ENCODE measurements at regions not wholly inside any gene's neighbourhood (a gene's known extent, or its start where the extent isn't known, plus 50 kb on each side); places are given as distances from the start of the nearest gene placed in this dataset.

GRCh38 chr6:124903797-124904196, 58.4 kb upstream of the RNF217 start:
- no peak overlapping the region for H3K27ac ChIP-seq (ENCODE audit: low read depth, low read length)
- no peaks in the 10 kb centered on the region for H3K36me3 ChIP-seq (ENCODE audit: control insufficient read depth, insufficient read depth, low read length)
- Mint-ChIP-seq H3K9me3 (no peaks in the 10 kb centered on the region), H3K36me3 (ENCODE audit: low read depth) (no peaks in the 10 kb centered on the region), H3K4me1 (no peaks in the 10 kb centered on the region), H3K27me3 (ENCODE audit: insufficient read depth) (no peaks in the 10 kb centered on the region), H3K4me3 (no peak overlapping the region), H3K27ac (no peak overlapping the region)
- H3K9me3 ChIP-seq (ENCODE audit: control insufficient read depth, low read length) = no peaks in the 10 kb centered on the region
- no peak overlapping the region for H3K9ac ChIP-seq (ENCODE audit: extremely low read depth, low read length, poor library complexity, severe bottlenecking)
- H3K27me3 ChIP-seq (ENCODE audit: control insufficient read depth, insufficient read depth, low read length, poor library complexity, severe bottlenecking) = no peaks in the 10 kb centered on the region
- TF ChIP-seq, protein P1, sequence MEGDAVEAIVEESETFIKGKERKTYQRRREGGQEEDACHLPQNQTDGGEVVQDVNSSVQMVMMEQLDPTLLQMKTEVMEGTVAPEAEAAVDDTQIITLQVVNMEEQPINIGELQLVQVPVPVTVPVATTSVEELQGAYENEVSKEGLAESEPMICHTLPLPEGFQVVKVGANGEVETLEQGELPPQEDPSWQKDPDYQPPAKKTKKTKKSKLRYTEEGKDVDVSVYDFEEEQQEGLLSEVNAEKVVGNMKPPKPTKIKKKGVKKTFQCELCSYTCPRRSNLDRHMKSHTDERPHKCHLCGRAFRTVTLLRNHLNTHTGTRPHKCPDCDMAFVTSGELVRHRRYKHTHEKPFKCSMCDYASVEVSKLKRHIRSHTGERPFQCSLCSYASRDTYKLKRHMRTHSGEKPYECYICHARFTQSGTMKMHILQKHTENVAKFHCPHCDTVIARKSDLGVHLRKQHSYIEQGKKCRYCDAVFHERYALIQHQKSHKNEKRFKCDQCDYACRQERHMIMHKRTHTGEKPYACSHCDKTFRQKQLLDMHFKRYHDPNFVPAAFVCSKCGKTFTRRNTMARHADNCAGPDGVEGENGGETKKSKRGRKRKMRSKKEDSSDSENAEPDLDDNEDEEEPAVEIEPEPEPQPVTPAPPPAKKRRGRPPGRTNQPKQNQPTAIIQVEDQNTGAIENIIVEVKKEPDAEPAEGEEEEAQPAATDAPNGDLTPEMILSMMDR (conservative IDR thresholded peaks at IDR 0.05) = peak; percentile 20
- DNase-seq = no peak
- no peak overlapping the region for H3K4me3 ChIP-seq (ENCODE audit: low read length)
- no peaks in the 10 kb centered on the region for H3K4me1 ChIP-seq (ENCODE audit: control insufficient read depth, insufficient read depth, low read length)

GRCh38 chr6:124907596-124907995, 54.6 kb upstream of the RNF217 start:
- H3K9me3 ChIP-seq (ENCODE audit: control insufficient read depth, low read length) = no peaks in the 10 kb centered on the region
- no peak overlapping the region for H3K9ac ChIP-seq (ENCODE audit: extremely low read depth, low read length, poor library complexity, severe bottlenecking)
- H3K27me3 ChIP-seq (ENCODE audit: control insufficient read depth, insufficient read depth, low read length, poor library complexity, severe bottlenecking) = no peaks in the 10 kb centered on the region
- no peak overlapping the region for H3K27ac ChIP-seq (ENCODE audit: low read depth, low read length)
- DNase-seq = no peak
- no peak overlapping the region for H3K4me3 ChIP-seq (ENCODE audit: low read length)
- WGBS, 2 experiments (ENCODE audit: insufficient coverage in 1 of 2, insufficient read length in 1 of 2) = 94 to 100% methylated on average over 1 of the region's 1 CpG
- peaks cover 6% of the 10 kb centered on the region for H3K9me3 Mint-ChIP-seq
- no peaks in the 10 kb centered on the region for H3K4me1 ChIP-seq (ENCODE audit: control insufficient read depth, insufficient read depth, low read length)
- peaks cover 3% of the 10 kb centered on the region for H3K4me1 Mint-ChIP-seq
- H3K27me3 Mint-ChIP-seq (ENCODE audit: insufficient read depth) = no peaks in the 10 kb centered on the region
- TF ChIP-seq, protein P1 (conservative IDR thresholded peaks at IDR 0.05) = no peak
- no peaks in the 10 kb centered on the region for H3K36me3 Mint-ChIP-seq (ENCODE audit: low read depth)
- H3K4me3 Mint-ChIP-seq = no peak overlapping the region
- H3K27ac Mint-ChIP-seq = no peak overlapping the region
- H3K36me3 ChIP-seq (ENCODE audit: control insufficient read depth, insufficient read depth, low read length) = no peaks in the 10 kb centered on the region
